IPS DF 4.7 (cell line): ENCODE measurements at regions not wholly inside any gene's neighbourhood (a gene's known extent, or its start where the extent isn't known, plus 50 kb on each side); places are given as distances from the start of the nearest gene placed in this dataset.
"Not testable (repeated sequence)": the region's sequence is repeated elsewhere in the genome, so short reads cannot be mapped to it uniquely, and the experiment has no call there.

Experiments
- DNase-seq: peaks from one replicate; pipeline ENCODE4 v3.0.0-alpha.2; 2013; ENCODE audit warnings: low spot score; ENCODE audit errors: extremely low read depth

- not testable (repeated sequence) for DNase-seq
Measured at GRCh38 chr13:31607531-31607930, 131.8 kb upstream of the RXFP2 start.

- not testable (repeated sequence) for DNase-seq
Measured at GRCh38 chr13:31608780-31609179, 130.5 kb upstream of the RXFP2 start.

- DNase-seq: no peak
Measured at GRCh38 chr13:31610270-31610998, 128.9 kb upstream of the RXFP2 start.

- DNase-seq: no peak
Measured at GRCh38 chr13:31611214-31611613, 128.1 kb upstream of the RXFP2 start.

- DNase-seq: no peak
Measured at GRCh38 chr13:31614073-31614472, 125.3 kb upstream of the RXFP2 start.

- no peak for DNase-seq
Measured at GRCh38 chr13:31614704-31615103, 124.6 kb upstream of the RXFP2 start.

- no peak for DNase-seq
Measured at GRCh38 chr13:31625115-31625514, 114.2 kb upstream of the RXFP2 start.

GRCh38 chr13:31627097-31627845, 112.1 kb upstream of the RXFP2 start:
- DNase-seq: no peak

GRCh38 chr13:31629085-31629780, 110.1 kb upstream of the RXFP2 start:
- DNase-seq: no peak

GRCh38 chr13:31631071-31631470, 108.3 kb upstream of the RXFP2 start:
- no peak for DNase-seq

GRCh38 chr13:31631746-31632145, 107.6 kb upstream of the RXFP2 start:
- DNase-seq: no peak

- no peak for DNase-seq
Measured at GRCh38 chr13:31638577-31638976, 100.7 kb upstream of the RXFP2 start.

GRCh38 chr13:31639443-31640163, 99.7 kb upstream of the RXFP2 start:
- no peak for DNase-seq

- no peak for DNase-seq
Measured at GRCh38 chr13:31649766-31650165, 89.6 kb upstream of the RXFP2 start.

GRCh38 chr13:31653730-31654129, 85.6 kb upstream of the RXFP2 start:
- no peak for DNase-seq

- DNase-seq: peak; percentile 49
Measured at GRCh38 chr13:31663880-31664585, 75.3 kb upstream of the RXFP2 start.

GRCh38 chr13:31670831-31671617, 68.3 kb upstream of the RXFP2 start:
- no peak for DNase-seq

- no peak for DNase-seq
Measured at GRCh38 chr13:31674051-31674450, 65.3 kb upstream of the RXFP2 start.

- DNase-seq: no peak
Measured at GRCh38 chr13:31675440-31675953, 63.8 kb upstream of the RXFP2 start.

- DNase-seq: no peak
Measured at GRCh38 chr13:31681133-31681532, 58.2 kb upstream of the RXFP2 start.
